NOMO-1 (cell line): ENCODE measurements at regions not wholly inside any gene's neighbourhood (a gene's known extent, or its start where the extent isn't known, plus 50 kb on each side); places are given as distances from the start of the nearest gene placed in this dataset.

Experiments used
- DNase-seq, 2 experiments: peaks; one replicate each; lab custom pipeline; 2025; ENCODE audit not compliant: unreplicated experiment in 2 of 2; lab: John Stamatoyannopoulos, UW

DNA sequence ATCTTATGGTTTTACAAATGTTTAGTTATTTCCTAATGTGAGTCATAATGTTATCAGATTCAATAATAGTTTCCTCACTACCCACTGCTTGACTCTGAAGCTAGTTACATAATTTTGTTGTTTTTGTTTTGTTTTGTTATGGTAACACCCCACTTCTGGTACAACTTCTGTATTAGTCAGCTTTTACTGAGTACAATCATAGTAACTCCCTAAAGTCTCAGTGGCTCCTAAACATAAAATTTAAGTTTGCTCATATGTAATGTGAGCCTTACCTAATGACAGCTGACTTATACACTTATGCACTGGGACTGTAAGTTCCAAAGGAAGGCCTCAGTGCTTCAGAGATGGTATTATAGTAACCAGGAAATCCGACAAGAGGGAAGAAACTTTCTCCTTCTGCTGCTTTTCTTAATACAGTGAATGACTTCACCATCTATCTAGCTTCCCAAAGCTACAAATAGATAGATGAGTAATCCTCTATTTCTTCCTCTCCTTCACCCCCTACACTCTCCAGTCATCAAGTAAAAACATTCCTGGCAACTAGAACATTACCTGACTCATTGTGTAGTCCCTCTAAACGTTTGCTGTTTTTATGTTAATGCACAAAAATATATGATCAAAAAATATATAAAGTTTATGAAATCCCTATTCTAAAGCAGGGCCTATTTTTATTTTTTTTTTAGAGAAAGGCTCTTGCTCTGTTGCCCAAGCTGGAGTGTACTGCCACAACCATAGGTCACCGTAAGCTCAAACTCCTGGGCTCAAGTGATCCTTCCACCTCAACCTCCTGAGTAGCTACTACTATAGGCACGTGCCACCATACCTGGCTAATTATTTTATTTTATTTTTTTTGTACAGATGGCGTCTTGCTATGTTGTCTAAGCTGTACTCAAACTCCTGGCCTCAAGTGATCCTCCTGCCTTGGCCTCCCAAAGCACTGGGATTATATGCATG lies 563.0 kb downstream of the SOX6 start:
- DNase-seq: no peak

DNA sequence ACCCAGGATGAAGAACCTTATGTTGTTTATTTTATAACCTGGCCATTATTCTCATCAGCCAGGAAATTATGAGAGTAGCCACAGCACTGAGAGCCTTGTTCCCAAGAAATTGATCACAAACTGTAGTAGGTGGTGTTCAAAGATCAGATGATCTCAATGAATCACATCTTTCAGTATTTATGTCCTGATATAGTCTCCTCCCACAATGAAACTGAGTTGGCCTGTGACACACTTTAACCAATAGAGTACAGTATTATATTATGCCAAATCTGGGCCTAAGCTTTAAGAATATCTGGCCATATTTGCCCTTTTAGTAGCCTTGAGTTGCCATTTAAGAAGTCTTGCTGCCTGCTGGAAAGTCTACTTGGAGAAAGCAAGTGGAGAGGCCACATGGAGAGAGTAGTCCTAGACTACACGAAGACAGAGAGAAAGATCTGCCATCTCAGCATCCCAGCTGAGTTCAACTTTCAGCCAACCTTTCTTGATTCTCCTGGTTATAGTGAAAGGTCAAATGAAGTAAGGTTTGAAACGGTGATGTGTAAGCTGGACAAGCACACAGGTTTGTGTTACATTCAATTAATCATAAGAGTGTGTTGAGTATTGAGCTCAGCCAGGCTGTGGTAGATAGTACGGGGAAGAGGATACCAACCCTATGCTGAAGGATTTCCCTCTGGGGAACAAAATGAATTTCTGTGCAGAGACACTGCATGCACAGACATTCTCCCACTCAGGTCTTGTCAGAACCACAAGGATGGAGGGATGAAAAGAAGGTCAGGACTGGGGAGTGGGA lies 561.8 kb downstream of the SOX6 start:
- no peak for DNase-seq

DNA sequence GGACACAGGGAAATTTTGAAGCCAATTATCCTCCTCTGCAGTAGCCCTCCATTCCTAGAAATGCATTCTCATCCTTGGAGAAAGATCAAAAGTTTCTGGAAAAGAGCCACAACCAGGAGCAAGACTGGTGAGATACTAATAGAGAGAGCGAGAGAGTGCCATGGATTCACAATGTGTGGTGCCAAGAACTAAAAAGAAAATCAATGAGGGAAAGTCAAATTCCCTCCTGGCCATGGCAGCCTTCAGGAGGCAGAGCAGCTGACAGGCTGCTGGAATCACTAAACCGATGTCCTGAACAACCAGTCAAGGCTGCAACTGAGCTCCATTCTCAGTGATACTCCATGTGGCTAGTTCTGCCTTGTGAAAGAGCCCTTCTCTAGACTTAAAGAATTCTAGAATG lies 561.0 kb downstream of the SOX6 start:
- no peak for DNase-seq

DNA sequence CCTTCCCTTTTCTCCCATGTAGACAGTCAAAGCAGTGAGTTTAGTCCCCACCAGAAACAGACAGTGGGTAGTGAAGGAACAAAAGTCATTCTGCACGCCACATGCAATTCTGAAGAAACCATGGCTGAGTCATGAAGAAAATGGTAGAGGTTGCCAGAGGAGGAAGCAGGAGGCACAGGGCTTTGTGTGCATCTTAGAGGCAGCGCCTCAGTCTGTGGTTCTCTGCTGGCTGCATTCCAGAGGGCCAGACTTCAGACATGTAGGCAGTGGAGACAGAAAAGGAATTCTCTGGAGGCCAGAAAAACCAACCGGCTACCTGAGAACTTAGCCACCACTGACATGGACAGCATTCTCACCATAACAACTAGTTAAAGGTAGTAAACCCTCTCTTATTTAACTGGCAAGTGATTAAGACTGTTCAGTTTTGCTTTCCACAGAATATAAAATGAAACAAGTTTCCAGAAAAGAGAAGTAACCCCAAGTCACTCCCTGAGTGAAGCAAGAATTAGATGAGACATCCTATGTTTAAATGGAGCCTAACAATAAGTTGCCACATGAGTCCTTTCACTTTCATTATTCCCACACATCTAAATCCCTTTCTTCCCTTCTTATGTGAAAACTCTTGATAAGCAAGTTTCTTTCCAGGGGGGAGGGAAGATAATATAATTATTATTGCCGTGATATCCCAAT lies 556.1 kb downstream of the SOX6 start:
- peak; percentile 84 to 93 for DNase-seq

DNA sequence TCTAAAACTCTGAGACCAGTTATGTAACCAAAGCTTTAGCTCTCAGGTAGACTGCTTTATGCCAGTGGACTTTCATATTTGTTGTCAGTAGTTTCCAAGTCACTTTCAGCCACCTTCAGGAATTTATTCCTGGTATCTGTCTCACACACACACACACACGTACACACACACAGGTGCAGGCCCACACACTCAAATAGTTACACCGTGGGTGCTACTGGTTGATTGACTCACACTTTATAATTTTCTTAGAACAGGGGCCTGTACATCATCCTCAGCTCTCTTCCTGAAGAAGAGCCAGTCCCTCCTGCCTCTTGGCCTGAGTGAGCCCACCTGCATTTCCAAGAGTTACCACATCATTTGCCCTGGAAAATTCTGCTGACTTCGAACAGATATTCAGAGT lies 555.2 kb downstream of the SOX6 start:
- DNase-seq: no peak

DNA sequence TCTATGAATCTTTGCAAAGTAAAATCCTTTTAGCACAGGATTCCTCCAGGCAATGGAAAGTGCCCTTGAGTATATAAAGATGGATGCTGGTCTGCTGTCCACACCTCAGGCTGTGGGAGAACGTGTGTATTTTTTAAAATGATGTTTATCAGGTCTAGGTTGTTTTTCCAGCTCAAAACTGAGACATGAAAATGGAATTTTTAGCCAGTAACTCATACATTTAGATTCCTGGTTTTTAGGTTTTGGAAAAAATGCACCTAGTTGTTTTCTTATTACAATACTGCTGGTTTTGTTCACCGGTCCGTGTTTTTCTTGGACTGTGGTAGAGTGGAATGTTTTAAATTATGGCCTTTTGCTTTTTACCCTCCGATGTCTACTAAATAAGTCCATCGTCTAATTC lies 554.7 kb downstream of the SOX6 start:
- no peak for DNase-seq

DNA sequence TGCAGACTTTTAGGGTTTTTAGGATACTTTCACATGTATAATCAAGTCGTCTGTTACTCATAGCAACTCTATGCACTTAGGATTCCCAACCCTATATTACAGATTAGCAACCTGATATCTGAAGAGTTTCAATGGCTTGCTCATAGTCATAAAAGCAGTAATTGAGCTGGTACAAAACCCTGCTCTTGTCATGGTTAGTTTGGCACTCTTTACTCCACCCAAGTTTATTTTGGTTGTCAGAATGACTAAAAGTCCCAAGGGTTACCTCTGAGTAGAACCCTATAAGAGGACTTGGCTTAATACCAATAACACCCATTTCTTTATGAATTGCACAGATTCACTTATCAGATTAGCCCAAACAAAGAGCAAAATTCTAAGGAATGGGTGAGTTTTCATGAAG lies 550.6 kb downstream of the SOX6 start:
- no peak for DNase-seq

DNA sequence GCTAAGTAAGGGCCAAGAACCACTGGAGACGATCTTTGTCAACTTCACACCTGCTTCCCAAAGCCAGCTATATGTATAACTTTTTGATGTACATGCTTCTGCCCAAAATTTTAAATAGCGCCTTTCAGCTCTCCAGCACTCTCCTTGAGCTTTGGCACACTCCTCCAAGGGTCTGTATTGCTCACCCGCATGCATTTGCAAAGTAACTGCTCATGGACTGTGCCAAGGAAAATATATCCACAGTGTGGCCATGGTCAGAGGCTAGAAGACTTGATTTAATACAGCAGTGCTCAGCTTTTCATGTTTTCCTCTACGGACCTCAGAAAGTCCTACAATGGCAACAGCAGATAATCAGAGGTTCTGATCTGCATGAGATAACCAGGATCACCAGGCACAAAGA lies 550.1 kb downstream of the SOX6 start:
- no peak for DNase-seq

DNA sequence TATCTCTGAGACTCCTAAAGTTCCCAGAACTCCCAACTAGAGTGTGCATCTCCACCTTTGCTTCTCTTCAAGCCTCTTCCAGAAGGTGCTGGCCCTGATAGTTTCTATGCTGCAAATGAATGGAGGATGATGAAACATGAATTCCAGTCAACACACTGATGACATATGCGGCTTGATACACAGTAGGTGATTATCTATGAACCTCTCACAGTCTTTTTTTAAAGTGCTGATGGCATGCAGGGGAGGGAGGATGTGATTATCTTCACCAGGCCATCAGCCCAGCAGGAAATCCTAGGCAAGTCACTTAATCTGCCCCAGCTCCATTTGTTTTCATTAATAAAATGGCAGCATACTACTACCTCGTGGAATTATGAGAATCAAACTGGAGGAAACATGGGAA lies 548.5 kb downstream of the SOX6 start:
- no peak for DNase-seq

DNA sequence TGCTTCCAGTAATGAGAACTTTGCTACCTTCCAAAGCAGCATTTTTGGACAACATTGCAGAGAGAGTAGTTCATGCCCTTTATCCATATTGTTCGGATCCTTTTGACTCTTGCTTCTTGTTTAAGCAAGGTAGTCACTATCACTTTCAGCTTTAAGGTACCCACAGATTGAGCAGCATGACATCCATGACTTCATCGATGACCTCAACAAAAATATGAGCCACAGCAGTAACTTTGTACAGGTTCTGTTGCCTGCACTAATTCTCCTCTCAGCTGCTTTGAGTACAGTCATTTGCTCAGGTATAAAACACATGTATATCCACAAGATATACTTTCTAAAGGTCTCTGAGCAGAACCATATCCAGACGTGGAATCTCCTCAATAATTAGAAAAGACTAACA lies 546.3 kb downstream of the SOX6 start:
- no peak for DNase-seq

DNA sequence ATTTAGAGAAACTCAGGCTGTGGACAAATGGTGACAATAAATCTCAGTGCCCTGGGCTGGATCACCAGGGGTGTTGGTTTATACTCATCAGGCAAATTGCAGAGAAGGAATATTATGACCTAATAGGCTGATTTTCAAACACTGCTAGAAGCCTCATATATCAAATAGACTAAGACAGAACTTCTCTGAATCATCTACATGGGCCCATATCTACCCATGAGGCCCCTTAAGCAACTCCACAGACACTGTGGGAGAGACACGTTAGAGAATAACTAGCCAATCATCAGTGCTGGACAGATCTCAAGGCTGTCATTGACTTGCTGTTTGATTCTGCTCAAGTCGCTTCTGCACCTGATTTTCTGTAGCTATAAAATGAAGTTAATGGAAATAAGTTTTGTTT lies 545.8 kb downstream of the SOX6 start:
- DNase-seq: no peak

DNA sequence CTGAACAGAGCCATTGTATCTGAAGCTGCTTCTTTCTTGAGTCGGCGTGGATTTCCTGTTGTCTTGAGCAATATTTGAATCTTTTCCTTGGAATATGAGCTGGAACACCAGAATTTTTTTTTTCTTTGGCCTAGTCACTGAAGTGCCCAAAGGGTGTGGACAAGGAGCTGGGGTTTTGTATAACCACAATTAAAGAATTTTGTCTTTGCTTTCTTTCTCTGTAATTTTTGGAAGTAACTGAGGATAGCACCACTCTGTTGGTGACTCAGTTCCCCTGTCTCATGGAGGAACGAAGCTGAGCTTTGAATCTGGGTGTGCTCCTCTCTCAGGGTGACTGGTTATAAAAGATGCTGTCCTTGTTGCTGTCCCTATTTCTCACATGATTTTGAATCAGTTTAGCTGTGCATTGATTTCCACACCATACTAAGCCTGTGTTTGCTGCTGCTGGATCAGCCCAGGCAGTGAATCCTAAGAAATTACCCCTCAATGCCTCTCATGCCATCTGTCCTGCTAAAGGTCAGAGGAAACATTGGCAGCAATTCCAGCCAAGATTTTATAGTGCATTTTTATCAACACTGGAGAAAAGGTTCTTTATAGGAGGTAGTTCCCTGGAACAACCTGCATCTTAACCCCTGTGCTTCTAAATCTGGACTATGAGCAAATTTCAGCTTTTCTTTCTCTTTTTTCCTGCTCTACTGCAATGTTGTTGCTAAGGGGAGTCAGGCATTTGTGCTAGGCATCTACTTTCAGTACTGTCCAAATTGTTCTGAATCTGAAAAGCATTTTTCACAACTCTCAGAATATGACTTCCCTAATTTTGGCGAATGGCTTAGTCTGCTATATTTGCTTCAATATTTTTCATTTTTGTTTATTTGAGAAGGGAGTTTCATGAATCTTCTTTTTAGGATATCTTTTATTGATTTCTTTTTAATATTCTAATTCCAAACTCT lies 540.8 kb downstream of the SOX6 start:
- peak; percentile 40 to 72 for DNase-seq

DNA sequence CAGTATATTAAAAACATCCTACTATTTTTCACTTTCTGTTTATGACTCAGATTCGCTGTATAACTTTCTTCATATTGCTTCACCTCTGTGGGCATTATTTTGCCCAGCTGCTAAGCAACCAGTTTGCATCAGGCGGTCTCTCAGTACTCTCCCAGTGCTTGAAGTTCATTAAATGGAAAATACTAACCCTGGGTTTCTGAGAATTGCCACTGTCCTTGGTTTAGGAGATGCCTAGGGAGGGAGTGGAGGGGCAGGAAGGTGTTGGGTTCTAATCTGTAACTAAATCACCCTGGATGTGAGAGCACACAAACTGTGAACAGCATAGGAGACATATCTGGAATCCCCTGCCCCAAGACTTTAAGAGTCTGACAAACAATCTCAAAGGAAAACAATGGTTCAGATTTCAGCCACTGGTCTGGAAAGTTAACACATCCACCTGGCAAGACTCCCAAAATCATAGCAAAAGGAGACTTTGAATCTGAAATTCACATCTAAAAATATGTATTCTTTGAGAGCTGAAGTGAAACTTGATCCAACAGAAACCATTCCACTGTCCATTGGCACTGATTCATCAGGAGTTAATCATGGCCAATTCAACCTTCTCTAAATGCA lies 540.0 kb downstream of the SOX6 start:
- peak; percentile 58 to 86 for DNase-seq

DNA sequence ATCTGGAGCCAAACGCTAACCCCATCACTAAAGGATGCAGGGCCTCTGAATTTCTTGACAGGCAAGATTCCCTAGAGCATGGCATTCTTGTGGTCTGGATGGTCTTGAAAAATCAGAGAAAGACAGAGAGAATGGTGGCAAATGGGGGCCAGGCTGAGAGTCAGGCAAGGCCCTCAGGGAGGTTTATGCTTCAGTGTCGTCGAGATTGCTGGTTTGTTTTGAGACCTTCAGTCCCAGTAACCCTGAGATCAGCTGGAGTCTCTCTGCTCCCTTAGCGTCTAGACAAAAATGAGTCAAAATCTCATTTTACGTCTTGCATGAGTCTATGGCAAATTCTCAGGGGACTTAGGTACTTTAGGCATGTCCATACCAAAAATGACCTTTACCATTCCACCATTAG lies 539.3 kb downstream of the SOX6 start:
- no peak for DNase-seq

DNA sequence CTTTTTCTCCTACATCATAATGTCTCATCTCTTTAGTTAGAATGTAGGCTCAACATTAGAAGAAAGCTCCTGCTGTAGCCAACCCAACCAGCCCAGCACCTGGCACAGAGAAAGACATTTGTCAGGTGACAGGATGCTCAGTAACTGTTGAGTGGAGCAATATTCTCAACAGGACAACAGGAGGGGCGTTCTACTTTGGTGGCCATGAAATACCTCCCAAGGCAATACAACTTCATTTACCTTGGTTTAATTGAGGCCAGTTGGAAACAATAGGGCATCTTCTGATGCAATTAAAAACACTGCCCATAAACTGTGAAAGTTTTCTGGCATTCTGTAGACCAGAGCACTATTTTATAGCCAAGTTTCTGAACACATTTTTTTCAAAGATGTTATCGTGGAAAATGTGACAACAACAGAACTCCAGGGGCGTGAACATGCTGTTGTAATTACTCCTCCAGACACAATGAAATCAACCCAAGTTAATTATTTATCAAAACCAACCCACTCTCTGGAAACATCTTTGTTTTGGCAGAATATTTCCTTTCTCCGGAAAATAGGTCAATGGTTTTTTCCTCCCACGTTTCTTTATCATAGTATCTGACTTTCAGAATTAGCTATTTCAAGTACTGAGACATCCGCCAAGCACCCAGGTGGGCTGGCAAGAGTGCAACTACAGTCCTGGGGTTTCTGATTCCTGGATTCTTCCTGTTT lies 538.1 kb downstream of the SOX6 start:
- no peak for DNase-seq

DNA sequence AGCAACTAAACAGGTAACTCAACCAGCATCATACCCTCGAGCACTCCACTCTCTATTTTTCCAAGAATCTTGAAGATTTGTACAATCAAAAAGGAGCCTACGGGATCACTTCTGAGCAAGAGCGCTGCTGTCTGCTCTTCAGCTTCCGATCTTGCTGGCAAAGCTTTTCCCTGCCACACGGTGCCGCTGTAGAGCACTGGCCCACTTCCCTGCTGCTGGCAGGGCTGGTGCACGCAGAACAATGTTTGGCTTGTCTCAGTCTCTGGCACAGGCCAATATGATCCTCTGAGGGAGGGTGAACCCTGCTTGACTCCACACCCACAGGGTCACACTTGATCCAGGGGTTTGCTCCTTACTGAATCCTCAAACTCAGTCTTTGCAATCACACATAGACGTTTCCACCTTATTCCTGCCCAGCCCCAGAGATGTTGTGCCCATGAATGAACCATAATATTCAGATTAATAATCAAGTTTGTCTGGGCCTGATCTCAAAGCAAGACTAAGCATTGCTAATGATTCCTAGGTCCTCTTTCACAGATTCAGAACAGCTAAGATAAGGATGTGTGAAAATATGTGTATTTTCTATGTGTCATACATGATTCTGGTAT lies 536.6 kb downstream of the SOX6 start:
- DNase-seq: peak; percentile 44 to 60

DNA sequence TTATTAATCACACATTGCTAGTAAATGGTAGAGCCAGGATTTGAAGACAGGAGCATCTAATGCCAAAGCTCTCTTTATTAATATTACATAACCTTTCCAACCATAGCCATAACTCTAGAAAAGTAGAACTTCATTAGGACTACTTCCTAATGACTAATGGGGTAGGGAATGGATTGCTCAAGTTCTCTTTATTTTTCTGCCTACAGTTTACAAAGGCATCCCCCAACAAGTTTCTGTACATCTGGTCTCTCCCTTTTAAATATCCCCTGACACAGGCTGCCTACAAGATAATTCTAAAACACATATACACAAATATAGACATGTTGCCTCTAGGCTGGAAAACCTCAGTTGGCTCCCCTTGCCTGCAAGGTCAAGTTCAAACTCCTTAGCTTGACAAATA lies 534.9 kb downstream of the SOX6 start:
- DNase-seq: no peak

DNA sequence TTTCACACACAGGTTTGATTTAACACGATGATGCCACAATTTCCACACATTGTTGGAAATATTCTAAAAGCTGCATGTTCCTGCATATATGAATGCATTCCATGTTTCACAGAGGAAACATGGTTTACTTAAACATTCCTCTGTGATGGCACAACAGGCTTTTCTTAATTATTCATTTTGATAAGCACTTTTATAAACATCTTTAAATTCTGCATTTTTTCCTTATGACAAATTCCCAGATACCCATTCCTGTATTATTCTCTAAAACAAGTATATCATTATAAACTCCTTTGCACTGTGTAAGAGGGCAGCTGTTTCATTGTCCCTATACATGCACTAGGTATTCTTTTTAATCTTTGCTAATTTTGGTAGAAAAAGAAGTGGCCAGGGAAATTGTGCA lies 532.3 kb downstream of the SOX6 start:
- no peak for DNase-seq
